Fibroblast of villous mesenchyme (primary cell): ENCODE measurements at regions not wholly inside any gene's neighbourhood (a gene's known extent, or its start where the extent isn't known, plus 50 kb on each side); places are given as distances from the start of the nearest gene placed in this dataset.
"Not testable (repeated sequence)": the region's sequence is repeated elsewhere in the genome, so short reads cannot be mapped to it uniquely, and the experiment has no call there.

ENCODE experiments used
- DNase-seq: peaks from one replicate; pipeline ENCODE4 v3.0.0-alpha.2; 2010; ENCODE audit warnings: low read depth
- H3K4me3 ChIP-seq: 2 replicates; pipeline ENCODE4 v1.5.1; 2011; ENCODE audit warnings: low read depth, mild to moderate bottlenecking, low read length
- TF ChIP-seq, protein P1 (sequence below): IDR thresholded peaks from 2 replicates; pipeline ENCODE4 v1.5.1; 2012; ENCODE audit warnings: low read depth, mild to moderate bottlenecking, low read length; ENCODE audit not compliant: insufficient read depth

DNA sequence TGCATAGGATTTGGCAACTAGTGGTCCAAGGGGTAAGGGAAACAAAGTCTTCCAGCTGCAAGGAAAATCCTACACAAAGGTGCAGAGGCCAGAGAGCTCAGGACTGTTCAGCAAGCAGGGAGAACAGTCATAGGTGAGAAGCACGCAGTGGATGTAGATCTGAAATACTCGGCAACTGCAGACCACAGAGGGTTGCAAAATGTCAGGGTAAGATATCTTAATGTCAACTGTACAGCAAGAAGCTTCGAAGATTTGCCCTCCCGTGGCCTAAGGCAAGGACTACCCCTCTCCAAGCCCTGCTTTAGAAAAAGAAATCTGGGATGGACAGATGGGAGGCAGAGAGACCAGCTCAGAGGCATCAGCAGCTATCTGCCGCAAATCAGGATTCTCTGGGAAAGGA, 153.4 kb upstream of the IRF2BP2 start:
- TF ChIP-seq, protein P1, sequence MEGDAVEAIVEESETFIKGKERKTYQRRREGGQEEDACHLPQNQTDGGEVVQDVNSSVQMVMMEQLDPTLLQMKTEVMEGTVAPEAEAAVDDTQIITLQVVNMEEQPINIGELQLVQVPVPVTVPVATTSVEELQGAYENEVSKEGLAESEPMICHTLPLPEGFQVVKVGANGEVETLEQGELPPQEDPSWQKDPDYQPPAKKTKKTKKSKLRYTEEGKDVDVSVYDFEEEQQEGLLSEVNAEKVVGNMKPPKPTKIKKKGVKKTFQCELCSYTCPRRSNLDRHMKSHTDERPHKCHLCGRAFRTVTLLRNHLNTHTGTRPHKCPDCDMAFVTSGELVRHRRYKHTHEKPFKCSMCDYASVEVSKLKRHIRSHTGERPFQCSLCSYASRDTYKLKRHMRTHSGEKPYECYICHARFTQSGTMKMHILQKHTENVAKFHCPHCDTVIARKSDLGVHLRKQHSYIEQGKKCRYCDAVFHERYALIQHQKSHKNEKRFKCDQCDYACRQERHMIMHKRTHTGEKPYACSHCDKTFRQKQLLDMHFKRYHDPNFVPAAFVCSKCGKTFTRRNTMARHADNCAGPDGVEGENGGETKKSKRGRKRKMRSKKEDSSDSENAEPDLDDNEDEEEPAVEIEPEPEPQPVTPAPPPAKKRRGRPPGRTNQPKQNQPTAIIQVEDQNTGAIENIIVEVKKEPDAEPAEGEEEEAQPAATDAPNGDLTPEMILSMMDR, result no peak
- no peak overlapping the region for H3K4me3 ChIP-seq
- DNase-seq, result no peak

DNA sequence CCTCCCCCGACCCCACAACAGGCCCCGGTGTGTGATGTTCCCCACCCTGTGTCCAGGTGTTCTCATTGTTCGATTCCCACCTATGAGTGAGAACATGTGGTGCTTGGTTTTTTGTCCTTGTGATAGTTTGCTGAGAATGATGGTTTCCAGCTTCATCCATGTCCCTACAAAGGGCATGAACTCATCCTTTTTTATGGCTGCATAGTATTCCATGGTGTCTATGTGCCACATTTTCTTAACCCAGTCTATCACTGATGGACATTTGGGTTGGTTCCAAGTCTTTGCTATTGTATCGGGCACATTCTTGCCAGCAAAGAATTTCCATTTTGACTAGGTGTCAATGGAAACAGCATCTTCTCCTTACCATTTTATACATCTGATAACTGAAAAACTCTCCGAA, 152.1 kb upstream of the IRF2BP2 start:
- not testable (repeated sequence) for DNase-seq, H3K4me3 ChIP-seq

DNA sequence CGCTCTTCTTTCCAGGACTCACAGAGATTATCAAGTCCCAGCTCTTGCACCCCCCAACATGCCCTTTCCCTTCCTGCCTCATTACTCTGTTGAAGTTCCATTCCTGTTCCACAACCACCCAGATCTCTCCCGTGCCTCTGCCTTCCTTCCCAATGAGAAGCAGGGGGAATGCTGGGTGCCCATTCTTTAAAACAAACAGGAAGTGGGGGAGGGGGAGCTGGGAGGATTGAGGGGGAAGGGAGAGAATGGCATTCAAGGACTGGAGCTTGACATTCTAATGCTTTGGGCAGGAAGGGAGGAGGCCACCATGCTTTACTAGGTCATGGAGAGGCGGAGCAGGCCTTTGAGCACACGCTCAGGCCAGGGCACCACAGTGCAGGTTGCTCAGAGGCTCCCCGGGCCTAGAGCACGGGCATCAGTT, 150.3 kb upstream of the IRF2BP2 start:
- DNase-seq, result peak; percentile 11
- TF ChIP-seq, protein P1, result no peak
- H3K4me3 ChIP-seq, result no peak overlapping the region

DNA sequence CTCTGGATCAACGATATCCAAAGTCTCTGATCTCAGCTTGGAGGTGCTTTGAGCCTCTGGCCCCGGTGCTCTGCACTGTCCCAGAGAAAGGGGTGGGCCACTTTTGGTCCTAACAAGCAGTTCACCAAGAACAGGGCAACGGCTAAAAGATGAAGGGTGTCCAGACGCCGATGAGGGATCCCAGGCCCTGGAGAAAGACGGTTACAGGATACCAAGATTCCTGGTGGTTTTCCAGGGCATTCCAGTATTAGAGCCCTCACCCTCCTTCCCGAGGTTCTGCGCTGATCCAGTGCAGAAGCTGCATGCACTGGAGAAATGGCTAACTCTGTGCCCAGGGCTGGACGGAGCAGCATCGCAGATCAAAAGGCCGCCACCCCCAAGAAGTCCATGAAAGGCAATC, 149.9 kb upstream of the IRF2BP2 start:
- TF ChIP-seq, protein P1, result no peak
- no peak overlapping the region for H3K4me3 ChIP-seq
- DNase-seq, result peak; percentile 26

DNA sequence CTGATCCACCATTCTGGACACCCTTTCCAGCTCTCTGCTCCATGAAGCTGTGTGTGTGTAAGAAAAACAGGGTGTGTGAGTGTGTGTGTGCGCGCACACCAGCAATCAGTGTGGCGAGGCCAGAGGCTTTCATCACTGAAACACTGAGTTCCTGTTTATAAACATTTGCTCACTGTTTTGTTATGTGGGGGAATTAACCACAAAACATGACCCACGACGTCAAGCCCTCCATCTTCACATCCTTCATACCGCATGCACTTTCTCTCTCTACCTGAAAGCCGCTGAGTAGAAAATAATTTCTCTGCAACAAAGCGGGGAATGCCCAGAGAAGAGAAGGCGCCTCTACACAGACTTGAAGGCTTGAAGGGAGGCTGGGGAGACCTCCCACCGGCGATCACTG, 148.9 kb upstream of the IRF2BP2 start:
- H3K4me3 ChIP-seq, result no peak overlapping the region
- TF ChIP-seq, protein P1, result no peak
- peak; percentile 59 for DNase-seq

DNA sequence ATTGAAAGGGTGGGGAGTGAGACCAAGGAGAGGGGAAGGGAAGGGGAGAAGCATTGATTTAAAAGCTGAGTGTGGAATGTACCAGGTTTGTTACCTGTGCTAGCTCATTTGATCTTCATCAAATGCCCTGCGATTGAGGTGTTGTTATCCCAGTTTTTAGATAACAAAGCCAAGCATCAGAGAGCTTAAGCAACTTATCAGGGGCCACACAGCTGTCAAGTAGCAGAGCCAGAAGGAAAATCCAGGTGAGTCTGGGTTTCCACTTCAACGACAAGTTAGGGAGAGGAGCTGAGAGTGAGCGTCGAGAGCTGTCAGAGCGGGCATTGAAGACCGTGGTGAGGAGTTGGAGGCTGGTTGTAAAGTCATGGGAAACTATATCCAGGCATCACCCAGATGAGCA, 146.9 kb upstream of the IRF2BP2 start:
- no peak overlapping the region for H3K4me3 ChIP-seq
- TF ChIP-seq, protein P1, result no peak
- DNase-seq, result no peak

DNA sequence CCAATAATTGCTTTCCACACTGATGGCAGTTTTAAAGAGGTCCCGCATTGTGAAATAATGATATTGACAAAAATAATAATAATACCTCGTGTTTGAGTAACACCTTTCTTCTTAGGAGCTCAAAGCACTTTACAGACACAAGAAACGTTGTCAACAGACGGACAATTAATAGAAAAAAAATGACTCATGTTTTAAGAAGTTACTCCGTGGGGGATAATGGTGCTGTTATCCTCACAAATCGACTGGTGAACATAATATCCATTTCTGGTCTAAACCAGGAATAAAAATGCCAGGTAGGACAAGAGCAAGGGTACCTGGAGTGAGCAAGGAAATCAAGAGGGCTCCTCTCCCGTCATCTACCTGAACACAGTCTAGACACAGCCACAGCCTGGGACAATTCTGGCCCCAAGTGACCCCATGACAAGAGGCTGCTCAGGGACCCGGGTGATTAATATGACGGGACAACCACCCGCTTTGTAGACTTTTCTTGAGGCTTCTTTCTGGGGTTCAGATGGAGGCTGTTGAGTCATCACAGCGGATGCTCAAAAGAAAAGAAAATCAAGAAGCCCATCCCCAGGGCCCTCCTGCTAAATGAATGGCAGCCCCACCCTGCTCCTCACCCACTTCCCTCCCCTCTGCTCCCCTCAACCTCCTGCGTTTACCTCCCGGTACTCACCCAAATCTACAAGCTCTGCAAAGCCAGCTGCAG, 146.2 kb upstream of the IRF2BP2 start:
- TF ChIP-seq, protein P1, result no peak
- DNase-seq, result peak; percentile 42

More for the DNA sequence above, 146.2 kb upstream of the IRF2BP2 start:
- no peak overlapping the region for H3K4me3 ChIP-seq
